Endothelial cell (in vitro differentiated cells): ENCODE measurements at regions not wholly inside any gene's neighbourhood (a gene's known extent, or its start where the extent isn't known, plus 50 kb on each side); places are given as distances from the start of the nearest gene placed in this dataset.

Source experiments
- DNase-seq: peaks from one replicate; pipeline ENCODE4 v3.0.0; 2021; ENCODE audit warnings: low spot score
- H3K27ac Mint-ChIP-seq: one replicate; pipeline ENCODE4 v1.8.0; 2021; ENCODE audit warnings: mixed read lengths, inconsistent platforms; ENCODE audit not compliant: unreplicated experiment
- H3K27me3 Mint-ChIP-seq: one replicate; pipeline ENCODE4 v1.8.0; 2021; ENCODE audit warnings: mild to moderate bottlenecking, moderate library complexity, mixed read lengths, inconsistent platforms; ENCODE audit not compliant: unreplicated experiment
- H3K36me3 Mint-ChIP-seq: one replicate; pipeline ENCODE4 v1.8.0; 2021; ENCODE audit warnings: mild to moderate bottlenecking, low read depth, mixed read lengths, inconsistent platforms; ENCODE audit not compliant: unreplicated experiment
- H3K4me1 Mint-ChIP-seq: one replicate; pipeline ENCODE4 v1.8.0; 2021; ENCODE audit warnings: mild to moderate bottlenecking, mixed read lengths, inconsistent platforms; ENCODE audit not compliant: unreplicated experiment
- H3K4me3 Mint-ChIP-seq: one replicate; pipeline ENCODE4 v1.8.0; 2021; ENCODE audit warnings: mild to moderate bottlenecking, mixed read lengths, inconsistent platforms; ENCODE audit not compliant: unreplicated experiment
- H3K9me3 Mint-ChIP-seq: one replicate; pipeline ENCODE4 v1.8.0; 2021; ENCODE audit warnings: mixed read lengths, inconsistent platforms; ENCODE audit not compliant: unreplicated experiment
- TF ChIP-seq, protein P1 (sequence below): fragments of 200-600 bp; sonication (generic); IDR thresholded peaks from one replicate; pipeline ENCODE4 v1.5.0; 2021; ENCODE audit warnings: antibody characterized with exemption; ENCODE audit not compliant: unreplicated experiment

GRCh38 chr7:153036396-153037063 lies 277.0 kb downstream of the ACTR3B start:
- Mint-ChIP-seq H3K4me3 (no peak overlapping the region), H3K4me1 (no peaks in the 10 kb centered on the region), H3K36me3 (no peaks in the 10 kb centered on the region), H3K27me3 (peaks cover 1% of the 10 kb centered on the region), H3K9me3 (no peaks in the 10 kb centered on the region), H3K27ac (no peak overlapping the region)
- TF ChIP-seq, protein P1, sequence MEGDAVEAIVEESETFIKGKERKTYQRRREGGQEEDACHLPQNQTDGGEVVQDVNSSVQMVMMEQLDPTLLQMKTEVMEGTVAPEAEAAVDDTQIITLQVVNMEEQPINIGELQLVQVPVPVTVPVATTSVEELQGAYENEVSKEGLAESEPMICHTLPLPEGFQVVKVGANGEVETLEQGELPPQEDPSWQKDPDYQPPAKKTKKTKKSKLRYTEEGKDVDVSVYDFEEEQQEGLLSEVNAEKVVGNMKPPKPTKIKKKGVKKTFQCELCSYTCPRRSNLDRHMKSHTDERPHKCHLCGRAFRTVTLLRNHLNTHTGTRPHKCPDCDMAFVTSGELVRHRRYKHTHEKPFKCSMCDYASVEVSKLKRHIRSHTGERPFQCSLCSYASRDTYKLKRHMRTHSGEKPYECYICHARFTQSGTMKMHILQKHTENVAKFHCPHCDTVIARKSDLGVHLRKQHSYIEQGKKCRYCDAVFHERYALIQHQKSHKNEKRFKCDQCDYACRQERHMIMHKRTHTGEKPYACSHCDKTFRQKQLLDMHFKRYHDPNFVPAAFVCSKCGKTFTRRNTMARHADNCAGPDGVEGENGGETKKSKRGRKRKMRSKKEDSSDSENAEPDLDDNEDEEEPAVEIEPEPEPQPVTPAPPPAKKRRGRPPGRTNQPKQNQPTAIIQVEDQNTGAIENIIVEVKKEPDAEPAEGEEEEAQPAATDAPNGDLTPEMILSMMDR, result no peak
- no peak for DNase-seq

- Mint-ChIP-seq H3K27me3 (peaks cover 2% of the 10 kb centered on the region), H3K9me3 (no peaks in the 10 kb centered on the region), H3K27ac (no peak overlapping the region), H3K4me1 (no peaks in the 10 kb centered on the region), H3K36me3 (no peaks in the 10 kb centered on the region), H3K4me3 (no peak overlapping the region)
- TF ChIP-seq, protein P1, result no peak
- no peak for DNase-seq
Observed at GRCh38 chr7:153043440-153043839, 283.9 kb downstream of the ACTR3B start.

DNA sequence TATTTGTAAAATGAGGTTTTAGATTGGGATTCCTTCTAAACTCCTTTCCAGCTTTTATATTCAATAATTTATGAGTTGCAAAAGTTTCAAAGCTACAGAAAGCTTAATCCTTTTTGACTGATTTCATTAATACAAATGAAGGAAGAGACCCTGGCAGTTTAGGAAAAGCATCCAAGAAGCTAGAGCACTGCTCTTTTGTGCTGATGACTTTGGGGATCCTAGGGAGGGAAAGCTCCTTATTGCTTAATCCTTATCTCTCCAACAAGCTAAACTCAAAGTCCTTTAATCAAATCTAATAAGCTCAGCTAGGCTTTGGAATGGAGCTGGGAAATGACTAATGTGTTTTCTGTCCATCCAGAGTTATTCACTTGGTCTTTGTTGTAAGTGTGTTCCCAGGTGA lies 285.4 kb downstream of the ACTR3B start:
- Mint-ChIP-seq H3K9me3 (no peaks in the 10 kb centered on the region), H3K27ac (no peak overlapping the region), H3K4me3 (no peak overlapping the region), H3K4me1 (no peaks in the 10 kb centered on the region), H3K36me3 (no peaks in the 10 kb centered on the region), H3K27me3 (peaks cover 2% of the 10 kb centered on the region)
- no peak for DNase-seq
- TF ChIP-seq, protein P1, result no peak

- no peaks in the 10 kb centered on the region for H3K36me3 Mint-ChIP-seq
- no peak overlapping the region for H3K4me3 Mint-ChIP-seq
- H3K27me3 Mint-ChIP-seq, result peaks cover 2% of the 10 kb centered on the region
- H3K9me3 Mint-ChIP-seq, result no peaks in the 10 kb centered on the region
- TF ChIP-seq, protein P1, result no peak
- no peak for DNase-seq
- H3K4me1 Mint-ChIP-seq, result no peaks in the 10 kb centered on the region
- H3K27ac Mint-ChIP-seq, result no peak overlapping the region
Observed at GRCh38 chr7:153047079-153047959, 287.8 kb downstream of the ACTR3B start.

GRCh38 chr7:153052206-153052605 lies 292.7 kb downstream of the ACTR3B start:
- no peak overlapping the region for H3K4me3 Mint-ChIP-seq
- no peaks in the 10 kb centered on the region for H3K27me3 Mint-ChIP-seq
- no peaks in the 10 kb centered on the region for H3K36me3 Mint-ChIP-seq
- TF ChIP-seq, protein P1, result no peak
- H3K27ac Mint-ChIP-seq, result no peak overlapping the region
- no peaks in the 10 kb centered on the region for H3K9me3 Mint-ChIP-seq
- no peaks in the 10 kb centered on the region for H3K4me1 Mint-ChIP-seq
- no peak for DNase-seq
